Fibroblast of mammary gland (primary cell): ENCODE measurements at regions not wholly inside any gene's neighbourhood (a gene's known extent, or its start where the extent isn't known, plus 50 kb on each side); places are given as distances from the start of the nearest gene placed in this dataset.

Experiments used
- DNase-seq: peaks from one replicate; pipeline ENCODE4 v3.0.0-alpha.2; 2010; ENCODE audit warnings: low read depth
- H3K4me3 ChIP-seq: 2 replicates; pipeline ENCODE4 v1.5.1; 2011; ENCODE audit warnings: low read depth, mild to moderate bottlenecking, low read length, moderate library complexity; ENCODE audit not compliant: control insufficient read depth
- TF ChIP-seq, protein P1 (sequence below): conservative IDR thresholded peaks from 2 replicates; pipeline ENCODE4 v1.5.1; 2011; ENCODE audit warnings: low read depth, low read length, inconsistent platforms; ENCODE audit not compliant: control insufficient read depth, insufficient read depth

DNA sequence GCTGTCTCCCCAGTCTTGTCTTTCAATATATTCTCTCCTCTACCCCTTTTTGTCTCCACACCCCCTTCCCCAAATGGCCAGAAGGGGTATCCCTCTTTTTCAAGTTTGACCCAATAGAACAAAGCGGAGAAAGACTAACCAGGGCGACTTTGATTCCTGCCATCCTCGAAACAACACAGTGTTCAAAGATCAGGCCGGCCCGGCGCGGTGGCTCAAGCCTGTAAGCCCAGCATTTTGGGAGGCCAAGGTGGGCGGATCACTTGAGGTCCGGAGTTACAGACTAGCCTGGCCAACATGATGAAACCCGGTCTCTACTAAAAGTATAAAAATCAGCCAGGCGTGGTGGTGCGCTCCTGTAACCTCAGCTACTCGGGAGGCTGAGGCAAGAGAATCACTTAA lies 77.0 kb upstream of the IFNAR2 start:
- no peak overlapping the region for H3K4me3 ChIP-seq
- no peak for DNase-seq
- TF ChIP-seq, protein P1, sequence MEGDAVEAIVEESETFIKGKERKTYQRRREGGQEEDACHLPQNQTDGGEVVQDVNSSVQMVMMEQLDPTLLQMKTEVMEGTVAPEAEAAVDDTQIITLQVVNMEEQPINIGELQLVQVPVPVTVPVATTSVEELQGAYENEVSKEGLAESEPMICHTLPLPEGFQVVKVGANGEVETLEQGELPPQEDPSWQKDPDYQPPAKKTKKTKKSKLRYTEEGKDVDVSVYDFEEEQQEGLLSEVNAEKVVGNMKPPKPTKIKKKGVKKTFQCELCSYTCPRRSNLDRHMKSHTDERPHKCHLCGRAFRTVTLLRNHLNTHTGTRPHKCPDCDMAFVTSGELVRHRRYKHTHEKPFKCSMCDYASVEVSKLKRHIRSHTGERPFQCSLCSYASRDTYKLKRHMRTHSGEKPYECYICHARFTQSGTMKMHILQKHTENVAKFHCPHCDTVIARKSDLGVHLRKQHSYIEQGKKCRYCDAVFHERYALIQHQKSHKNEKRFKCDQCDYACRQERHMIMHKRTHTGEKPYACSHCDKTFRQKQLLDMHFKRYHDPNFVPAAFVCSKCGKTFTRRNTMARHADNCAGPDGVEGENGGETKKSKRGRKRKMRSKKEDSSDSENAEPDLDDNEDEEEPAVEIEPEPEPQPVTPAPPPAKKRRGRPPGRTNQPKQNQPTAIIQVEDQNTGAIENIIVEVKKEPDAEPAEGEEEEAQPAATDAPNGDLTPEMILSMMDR = no peak

DNA sequence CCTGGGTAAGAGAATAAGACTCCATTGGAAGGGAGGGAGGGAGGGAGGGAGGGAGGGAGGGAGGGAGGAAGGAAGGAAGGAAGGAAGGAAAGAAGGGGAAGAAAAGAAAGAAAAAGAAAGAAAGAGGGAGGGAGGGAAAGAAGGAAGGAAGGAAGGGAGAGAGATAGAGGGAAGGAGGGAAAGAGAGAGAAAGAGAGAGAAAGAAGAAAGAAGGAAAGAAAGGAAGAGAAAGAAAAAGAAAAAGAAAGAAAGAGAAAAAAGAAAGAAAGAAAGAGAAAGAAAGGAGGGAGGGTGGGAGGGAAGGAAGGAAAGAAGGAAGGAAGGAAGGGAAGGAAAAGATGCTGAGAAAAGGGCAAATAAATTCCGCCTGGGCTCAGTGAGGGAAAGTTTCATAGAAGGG lies 74.7 kb upstream of the IFNAR2 start:
- TF ChIP-seq, protein P1 = no peak
- DNase-seq = no peak
- H3K4me3 ChIP-seq = no peak overlapping the region

DNA sequence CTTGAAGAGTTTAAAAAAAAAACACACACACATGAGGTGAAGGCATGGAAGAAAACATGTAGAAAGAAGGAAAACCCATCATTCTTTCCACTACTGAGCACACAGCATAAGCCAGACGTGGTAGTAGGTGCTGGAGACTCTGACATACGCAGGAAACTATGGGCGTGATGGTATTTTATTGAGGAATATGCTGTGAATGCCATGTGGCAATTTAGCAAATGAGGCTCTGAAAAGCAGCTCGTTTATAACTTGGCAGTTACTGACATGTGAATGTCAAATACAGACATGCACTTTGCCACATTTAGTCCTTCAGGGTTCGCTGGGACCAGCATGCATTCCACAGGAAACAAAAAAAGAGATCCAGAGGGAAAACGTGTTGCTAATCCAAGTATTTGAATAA lies 74.3 kb upstream of the IFNAR2 start:
- TF ChIP-seq, protein P1 = no peak
- no peak overlapping the region for H3K4me3 ChIP-seq
- DNase-seq = no peak

DNA sequence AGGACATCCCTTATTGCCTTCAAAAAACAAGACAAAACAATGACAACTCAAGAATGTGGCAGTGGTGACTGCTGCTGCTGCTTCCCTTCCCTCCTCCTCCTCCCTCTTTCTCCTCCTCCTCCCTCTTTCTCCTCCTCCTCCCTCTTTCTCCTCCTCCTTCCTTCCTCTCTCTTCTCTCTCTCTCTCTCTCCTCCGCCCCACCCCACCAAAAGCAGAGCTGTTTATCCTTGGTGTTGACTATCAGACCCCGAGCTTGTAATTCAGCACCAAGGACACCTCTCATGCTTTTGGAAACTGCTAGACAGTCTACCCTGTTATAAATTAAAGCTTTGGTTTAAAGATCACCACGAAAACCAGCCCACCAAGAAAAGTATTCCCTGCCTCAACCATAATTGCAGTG lies 72.4 kb upstream of the IFNAR2 start:
- no peak for DNase-seq
- TF ChIP-seq, protein P1 = no peak
- H3K4me3 ChIP-seq = no peak overlapping the region

DNA sequence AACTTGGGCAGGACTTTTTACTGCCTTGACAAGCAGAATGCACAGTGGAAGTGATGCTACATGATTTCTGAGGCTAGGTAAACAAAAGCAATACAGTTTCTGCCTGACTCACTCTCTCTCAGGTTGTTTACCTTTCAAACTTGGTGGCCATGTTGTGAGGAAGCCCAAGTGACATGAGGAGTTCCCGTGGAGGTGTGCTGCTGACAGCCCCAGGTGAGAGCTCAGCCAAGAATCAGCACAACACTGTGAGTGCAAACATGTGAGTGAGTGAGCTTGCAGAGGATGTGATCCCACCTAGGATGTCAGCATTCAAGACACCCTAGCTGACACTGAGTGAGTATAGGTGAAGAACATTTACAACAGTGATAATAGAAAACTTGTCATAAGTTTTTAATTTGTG lies 71.1 kb upstream of the IFNAR2 start:
- H3K4me3 ChIP-seq = no peak overlapping the region
- DNase-seq = no peak
- TF ChIP-seq, protein P1 = no peak

DNA sequence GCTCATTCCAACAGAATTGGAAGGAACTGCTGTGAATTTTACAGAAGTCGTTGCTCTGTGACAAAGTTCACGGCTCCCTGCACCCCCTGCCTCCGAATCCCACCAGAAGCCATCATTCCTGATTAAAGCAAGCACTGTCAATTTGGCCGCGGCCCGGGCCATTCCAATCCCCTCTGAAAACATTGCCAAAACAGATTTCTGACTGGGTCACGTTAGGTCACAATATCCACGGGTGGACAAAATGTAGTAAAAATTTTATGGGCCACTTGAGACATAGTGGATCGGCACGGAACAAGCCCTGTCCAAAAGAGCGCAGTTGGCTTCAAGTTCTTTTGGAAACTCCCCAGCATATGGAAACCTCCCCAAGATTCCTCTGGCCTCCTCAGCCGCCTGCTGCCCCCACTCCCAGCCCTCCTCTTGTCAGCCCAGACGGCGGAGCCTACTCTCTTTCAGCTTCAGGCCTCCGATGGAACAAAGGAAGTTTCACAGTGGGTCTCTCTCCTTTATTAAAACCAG lies 67.2 kb upstream of the IFNAR2 start:
- TF ChIP-seq, protein P1 = no peak
- DNase-seq = no peak
- no peak overlapping the region for H3K4me3 ChIP-seq

DNA sequence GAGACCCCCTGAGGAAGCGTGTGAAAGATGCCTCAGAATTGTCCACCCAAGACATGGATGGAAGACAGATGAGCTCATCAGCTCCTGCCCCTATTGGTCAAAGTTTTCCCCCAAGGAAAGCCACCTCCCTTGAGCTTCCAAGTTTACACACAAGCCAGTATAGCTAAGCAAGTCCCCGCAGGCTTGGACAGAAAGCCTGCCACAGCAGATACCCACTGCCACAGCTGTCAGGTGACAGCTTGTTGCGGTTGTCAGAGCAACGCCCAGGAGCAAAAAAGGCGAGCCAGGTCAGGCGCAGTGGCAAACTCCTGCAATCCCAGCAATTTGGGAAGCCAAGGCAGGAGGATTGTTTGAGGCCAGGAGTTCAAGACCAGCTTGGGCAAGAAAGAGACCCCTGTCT lies 60.9 kb upstream of the IFNAR2 start:
- no peak for DNase-seq
- no peak overlapping the region for H3K4me3 ChIP-seq
- TF ChIP-seq, protein P1 = no peak
